ENCODE measurements at regions not wholly inside any gene's neighbourhood (a gene's known extent, or its start where the extent isn't known, plus 50 kb on each side); places are given as distances from the start of the nearest gene placed in this dataset.

DNA sequence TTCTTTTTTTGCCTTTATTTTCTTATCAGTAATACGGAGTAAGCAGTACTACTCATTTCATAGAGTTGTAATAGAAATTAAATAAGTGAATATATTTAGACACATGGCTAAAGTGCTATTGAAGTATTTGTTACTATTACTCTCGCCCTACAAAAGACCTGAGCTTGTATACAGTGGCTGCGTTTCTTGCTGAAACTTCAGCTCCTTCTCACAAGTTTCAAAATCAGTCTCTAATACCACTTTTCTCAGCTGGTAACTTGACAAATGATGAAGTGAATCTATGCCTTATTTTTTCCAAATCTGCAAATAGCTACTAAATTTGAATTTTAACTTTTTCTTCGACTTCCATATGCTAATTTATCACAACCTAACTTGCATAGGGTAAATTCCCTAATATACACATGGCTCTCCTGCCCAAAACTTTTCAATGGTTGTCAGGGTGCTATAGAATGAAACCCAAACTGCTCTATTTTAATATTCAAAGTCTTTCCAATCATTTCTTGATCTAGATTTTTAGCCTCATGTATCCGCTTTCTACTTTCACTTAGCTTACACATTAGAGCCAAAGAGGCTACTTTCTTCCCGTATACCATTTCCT lies 347.8 kb upstream of the GULP1 start:
- no peak for DNase-seq

DNA sequence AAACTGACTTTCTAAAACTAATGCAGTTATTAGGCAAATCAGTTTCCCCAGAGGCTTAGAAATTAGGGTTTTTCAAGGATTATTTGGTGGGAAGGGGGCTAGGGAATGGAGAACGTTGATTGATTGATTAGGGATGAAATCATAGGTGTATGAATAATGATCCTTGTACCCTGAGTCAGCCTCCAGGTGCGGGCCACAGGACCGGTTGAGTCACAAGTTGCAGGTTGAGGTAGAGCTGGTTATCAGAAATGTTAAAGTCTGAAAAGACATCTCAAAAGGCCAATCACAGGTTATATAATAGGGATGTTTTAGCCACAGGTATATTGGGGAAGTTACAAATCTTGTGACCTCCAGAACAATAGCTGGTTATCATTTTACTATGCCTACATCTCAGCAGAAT lies 341.8 kb upstream of the GULP1 start:
- DNase-seq = no peak

DNA sequence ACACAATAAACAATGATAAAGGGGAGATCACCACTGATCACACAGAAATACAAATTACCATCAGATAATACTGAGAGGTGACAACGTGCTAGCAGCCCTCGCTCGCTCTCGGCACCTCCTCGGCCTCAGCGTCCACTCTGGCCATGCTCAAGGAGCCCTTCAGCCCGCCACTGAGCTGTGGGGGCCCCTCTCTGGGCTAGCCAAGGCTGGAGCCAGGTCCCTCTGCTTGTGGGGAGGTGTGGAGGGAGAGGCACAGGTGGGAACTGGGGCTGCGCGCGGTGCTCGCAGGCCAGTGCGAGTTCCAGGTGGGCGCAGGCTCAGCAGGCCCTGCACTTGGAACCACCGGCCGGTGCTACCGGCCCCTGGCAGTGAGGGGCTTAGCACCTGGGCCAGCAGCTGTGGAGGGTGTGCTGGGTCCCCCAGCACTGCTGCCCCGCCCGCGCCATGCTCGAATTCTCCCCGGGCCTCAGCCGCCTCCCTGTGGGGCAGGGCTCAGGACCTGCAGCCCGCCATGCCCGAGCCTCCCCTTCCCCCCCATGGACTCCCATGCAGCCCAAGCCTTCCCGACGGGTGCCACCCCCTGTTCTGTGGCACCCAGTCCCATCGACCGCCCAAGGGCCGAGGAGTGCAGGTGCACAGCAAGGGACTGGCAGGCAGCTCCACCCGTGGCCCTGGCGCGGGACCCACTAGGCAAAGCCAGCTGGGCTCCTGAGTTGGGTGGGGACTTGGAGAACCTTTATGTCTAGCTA lies 340.0 kb upstream of the GULP1 start:
- DNase-seq = no peak

DNA sequence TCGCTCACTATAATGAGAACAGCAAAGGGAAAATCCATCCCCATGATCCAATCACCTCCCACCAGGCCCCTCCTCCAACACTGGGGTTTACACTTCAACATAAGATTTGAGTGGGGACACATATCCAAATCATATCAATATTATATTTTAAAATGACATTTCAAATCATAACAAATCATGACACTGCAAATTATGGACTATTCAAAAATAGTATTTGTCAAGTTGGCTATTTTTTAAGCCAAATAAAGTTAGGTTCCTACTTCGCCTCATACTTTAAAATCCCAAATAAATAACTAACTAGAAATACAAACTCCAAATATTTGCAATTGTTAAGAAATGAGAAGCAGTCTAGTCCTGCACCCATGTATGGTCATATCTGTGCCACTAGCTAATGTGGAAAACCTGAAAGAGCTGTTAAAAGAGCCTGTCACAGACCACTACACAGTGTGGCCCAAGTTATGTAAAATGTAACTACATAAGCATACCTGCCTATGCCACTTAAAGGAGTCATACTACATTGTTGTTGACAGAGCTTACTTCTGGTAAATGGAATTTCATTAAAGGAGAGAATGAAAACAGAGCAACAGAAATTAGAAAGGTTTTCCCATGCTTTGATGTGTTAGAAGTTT lies 334.7 kb upstream of the GULP1 start:
- DNase-seq = no peak

DNA sequence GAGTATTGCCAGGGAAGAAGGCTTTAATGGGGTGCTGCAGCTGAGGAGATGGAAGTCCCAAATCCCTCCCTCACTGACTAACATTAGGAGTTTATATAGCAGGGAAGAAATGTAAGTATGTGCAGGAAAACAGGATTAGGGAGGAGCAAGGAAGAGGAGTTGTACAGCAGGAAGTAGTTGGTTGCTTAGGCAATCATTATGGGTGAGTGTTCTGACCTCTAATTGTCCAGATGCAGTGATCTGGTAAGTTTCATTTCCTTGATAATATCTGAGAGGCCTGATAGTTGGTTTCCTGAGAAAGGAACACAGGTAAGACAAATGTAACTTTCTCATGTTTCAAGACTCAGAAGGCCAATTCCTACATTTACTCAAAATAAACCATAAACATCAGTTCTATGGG lies 331.9 kb upstream of the GULP1 start:
- no peak for DNase-seq

DNA sequence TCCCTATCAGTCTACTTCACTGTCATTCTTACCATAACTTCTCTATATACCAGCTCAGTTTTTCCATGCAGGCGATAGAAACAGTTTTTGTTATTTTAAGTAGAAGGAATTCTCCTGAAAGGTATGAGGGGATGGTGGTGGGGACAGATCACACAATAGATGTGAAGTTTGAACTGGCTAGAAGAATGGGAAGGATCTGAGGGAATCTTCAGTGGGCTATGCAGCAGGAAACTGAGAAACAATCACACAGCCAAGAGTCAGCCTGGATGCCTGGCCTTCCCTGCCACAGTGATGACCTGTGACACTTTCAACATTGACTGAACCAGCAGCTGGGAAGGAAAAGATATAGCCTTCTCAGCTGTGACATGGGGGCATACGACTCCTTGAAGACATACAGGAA lies 329.1 kb upstream of the GULP1 start:
- DNase-seq = no peak

DNA sequence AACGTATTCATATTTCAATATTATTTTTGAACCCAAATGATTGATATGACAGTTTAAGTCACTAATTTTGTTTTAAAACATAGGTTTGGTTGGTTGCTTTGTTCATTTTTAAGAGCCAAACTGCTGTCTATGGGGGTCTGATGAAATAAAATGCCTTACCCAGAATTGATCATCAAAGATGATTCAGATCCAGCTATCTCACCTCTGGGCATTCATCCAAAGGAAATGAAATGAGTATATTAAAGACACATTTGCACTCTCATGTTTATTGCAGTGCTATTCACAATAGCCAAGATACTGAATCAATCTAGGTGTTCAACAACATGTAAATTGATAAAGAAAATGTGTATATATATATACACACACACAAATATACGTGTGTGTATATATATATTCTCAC lies 326.9 kb upstream of the GULP1 start:
- DNase-seq = no peak

DNA sequence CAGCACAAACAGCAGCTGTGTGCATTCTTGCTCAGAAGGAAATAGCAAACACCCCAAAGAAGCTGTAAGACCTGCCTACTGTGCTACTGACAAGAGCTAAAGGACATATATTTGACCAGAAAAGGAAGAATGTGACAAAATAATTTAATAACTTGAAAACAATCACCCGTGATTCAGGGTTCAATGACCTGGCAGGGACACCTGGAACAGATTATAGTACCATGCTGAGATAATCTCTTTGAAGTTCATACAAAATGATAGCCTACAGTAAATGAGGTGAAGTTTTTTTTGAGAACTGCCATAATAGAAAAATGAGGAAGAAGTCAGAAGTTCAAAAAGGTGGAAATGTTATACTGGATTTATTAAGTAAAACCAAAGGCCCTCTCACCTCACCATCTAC lies 324.8 kb upstream of the GULP1 start:
- DNase-seq = no peak

DNA sequence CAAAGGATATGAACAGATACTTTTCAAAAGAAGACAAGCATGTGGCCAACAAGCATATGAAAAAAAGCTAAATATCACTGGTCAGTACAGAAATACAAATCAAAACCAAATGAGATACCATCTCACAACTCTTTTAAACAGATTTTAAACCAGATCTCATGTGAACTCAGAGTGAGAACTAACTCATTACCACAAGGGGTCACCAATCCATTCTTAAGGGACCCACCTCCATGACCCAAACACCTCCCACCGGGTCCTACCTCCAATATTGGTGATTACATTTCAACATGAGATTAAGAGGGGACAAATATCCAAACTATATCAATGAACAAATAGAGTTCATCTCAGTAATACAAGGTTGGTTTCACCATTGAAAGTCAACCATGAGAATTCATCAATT lies 319.8 kb upstream of the GULP1 start:
- no peak for DNase-seq

DNA sequence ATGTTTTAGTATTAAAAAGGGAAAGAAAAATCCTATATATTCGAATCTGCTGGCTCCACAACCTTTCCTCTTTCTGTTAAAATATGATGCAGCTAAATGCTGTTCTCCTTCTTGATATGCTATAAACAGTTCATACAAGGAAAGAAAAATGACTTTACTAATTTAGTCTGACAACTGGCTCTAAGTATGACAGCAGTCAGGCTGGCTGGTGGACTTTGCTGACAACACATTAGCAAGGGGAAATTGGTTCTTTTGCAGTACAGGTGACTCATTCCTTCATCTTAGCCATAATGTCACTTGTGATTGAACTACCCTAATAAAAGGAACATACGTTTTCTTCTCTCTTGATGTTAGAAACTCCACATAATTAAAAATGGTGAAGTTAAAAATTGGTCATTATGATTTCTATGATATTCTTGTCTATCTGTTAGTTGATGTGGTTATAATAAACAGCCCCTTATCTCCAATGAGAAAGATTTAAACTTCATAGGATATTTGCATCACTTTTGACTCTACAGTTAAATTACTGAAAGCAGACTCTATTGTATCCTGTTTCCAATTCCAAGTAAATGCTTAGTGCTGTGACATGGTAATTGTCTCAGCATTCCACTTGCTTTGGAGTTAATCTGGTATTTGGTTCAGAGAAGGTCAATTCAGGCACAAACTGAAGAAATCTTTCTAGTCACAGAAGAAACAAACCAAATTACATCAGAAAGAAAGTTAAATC lies 315.3 kb upstream of the GULP1 start:
- DNase-seq = no peak

DNA sequence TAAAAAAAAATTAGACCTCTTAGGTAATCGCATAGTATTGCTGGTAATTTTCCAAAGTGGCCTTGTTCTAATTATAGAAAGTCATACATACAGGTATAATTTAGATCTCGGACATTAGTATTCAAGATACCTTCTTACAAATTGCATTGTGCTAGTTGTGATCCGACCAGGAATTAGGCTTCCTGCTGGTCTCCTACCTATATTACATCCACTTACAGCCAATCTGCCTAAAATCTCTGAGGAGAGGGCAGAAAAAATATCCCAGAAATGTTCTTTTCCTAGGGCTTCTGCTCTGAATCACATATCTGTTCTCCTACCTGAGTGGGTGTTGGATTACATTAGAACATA lies 314.7 kb upstream of the GULP1 start:
- DNase-seq = no peak

DNA sequence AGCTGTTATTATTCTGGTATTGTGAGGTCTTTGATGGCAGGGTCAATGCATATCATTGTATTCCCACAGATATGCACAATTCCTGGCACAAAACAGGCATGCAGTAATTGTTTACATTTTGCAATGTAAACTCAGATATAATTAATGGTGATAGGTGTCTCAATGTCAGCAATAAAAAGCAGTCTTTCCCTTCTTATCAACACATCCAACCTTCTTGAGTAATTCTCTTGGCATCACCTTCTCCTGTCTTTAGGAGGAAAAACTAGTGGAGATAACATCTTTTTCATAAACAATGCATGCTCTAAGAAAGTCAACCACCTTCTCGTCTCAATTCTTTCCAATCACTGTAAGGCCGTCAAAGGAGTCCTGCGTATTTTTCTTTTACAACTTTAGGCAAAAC lies 313.3 kb upstream of the GULP1 start:
- DNase-seq = no peak

DNA sequence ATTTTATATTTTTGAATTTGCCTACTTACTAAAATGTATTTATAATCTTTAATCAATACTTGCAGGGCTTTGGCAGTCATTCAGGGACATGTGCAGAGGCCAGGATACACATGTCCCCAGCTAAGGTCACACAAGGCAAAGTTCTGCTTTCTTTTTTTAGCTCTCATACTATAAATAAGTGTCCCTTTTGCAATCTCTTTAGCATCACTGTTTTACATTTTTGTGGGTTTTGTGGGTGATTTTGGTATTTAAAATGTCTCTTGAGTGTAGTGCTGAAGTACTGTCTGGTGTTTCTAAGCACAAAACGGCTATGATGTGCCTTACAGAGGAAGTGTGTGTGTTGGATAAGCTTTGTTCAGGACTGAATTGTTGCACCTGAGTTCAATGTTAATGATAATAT lies 309.0 kb upstream of the GULP1 start:
- DNase-seq = no peak

DNA sequence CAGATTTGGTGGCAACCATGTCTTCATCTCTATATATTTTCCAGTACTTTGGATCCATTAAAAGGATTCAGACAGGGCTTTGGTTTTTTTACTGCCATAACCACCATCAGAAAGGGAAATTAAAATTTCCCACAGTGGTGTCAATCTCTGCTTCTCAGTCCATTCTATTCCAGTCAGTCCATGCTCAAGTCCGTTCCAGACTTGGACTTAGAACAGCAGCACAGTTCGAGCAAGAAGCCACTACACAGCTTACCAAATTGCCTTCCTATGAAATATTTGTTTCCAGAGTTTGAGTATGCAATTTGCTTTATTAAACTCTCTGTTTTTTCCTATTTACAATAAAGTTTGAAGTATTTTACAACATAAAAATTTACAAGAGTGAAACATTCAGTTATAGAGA lies 306.5 kb upstream of the GULP1 start:
- DNase-seq = no peak

DNA sequence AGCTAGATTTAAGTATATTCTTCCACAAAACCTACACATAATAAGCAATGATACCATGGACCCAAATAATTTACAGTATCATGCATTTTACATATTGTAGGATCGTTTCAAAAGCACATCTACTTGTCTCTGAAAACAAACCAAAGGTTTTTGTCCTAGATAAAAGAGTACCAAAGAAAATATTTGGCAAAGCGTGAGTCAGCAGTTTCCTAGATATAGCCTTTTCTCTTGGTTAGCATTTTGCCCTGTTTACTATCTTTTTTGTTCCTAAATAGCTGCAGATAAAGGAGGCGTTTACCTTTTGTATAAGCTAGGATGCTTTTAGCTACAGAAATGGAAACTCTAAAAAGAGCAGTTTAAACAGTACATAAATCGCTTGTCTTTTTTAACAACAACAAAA lies 305.8 kb upstream of the GULP1 start:
- no peak for DNase-seq

DNA sequence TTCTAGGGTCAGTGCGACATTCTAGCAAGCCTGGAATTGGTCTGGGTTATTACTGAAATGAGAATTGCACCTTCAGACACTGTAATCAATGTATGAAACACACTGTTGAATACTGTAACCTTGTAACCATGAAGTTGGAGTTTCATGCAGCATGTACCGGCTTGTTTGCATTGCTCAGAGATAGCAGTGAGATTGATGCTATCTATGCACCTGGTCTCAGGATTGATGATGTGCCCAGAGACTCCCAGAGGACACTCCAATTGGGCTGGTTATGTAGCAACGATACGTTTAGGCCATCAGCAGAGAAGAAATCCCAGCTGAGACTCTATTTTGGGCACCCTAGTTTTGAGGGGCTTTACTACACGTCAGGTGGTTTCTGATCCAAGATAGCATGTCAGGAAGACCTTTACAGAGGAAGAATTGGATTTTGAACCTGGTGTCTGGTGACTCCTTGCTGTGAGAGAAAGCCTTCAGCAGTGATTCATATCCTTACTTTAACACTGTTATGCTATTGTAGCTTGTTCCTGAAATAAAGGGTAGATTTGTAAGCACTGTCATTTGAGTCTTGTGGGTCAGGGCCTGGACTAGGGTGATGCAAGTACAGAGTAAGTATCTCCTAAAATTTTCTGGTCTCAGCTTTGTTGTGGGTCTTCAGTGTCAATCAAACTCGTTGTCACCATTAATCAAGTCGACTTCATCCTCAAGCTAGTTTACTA lies 305.1 kb upstream of the GULP1 start:
- DNase-seq = no peak

DNA sequence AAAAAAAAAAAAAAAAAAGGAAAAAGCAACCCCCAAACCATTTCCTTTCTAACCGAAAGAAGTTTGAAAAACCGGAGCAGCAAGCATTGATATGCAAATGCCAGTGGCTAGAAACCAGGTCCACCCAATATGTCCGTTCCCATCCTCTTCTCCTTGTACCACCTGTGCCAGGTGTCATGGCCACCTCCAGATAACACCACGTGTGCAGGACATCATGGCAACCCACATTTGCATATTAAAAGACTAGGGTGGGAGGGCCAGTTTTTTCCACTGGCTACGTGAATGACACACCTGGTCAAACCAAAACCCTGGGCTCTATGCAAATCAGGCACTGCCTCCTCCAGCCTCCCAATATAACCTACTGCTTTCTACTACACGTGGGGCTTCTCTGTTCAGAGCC lies 303.3 kb upstream of the GULP1 start:
- DNase-seq = no peak

DNA sequence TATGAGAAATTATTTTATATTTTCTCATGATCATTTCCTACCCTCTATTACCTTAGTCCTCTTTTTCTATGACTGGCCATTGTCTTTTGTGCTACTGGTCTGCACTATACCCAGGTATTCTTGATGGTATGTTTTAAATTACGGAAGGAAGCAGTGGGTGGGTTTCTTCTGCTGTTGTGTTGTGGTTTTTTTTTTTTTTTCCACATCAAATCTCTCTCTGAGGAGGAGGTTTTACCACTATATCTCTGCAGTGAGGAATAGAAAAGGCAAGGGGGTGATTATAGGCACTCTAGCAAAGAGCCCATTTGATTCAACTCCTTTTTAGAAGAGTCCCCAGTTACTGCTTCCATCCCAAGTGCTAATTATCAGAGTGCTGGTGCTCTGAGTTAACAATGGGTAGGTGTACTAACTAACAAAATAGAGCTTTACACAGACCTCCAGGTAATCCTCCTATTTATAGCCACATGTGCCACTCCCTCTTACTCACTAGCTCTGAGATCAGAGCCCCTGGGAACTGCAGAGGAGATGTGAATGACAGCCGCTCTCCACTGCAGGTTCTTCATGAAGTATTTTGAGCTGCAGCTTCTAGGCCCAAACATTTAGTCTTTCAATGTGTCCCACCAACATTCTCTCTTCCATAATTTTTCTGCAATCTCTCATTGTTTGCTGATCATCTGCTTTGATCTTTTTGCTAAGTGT lies 301.6 kb upstream of the GULP1 start:
- no peak for DNase-seq

DNA sequence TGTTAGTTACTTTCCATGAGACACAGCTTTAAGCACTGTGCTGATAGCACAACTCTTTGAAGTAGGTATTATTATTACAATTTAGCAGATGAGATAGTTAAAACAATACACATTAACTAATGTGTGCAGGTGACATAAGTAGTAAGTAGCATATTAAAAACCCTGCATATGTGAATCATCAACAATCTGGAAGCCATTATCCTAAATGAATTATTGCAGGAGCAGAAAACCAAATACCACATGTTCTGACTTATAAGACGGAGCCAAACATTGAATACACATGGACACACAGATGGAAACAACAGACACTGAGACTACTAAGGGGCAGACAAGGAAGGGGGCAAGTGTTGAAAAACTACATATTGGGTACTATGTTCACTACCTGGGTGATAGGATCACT lies 300.3 kb upstream of the GULP1 start:
- no peak for DNase-seq

DNA sequence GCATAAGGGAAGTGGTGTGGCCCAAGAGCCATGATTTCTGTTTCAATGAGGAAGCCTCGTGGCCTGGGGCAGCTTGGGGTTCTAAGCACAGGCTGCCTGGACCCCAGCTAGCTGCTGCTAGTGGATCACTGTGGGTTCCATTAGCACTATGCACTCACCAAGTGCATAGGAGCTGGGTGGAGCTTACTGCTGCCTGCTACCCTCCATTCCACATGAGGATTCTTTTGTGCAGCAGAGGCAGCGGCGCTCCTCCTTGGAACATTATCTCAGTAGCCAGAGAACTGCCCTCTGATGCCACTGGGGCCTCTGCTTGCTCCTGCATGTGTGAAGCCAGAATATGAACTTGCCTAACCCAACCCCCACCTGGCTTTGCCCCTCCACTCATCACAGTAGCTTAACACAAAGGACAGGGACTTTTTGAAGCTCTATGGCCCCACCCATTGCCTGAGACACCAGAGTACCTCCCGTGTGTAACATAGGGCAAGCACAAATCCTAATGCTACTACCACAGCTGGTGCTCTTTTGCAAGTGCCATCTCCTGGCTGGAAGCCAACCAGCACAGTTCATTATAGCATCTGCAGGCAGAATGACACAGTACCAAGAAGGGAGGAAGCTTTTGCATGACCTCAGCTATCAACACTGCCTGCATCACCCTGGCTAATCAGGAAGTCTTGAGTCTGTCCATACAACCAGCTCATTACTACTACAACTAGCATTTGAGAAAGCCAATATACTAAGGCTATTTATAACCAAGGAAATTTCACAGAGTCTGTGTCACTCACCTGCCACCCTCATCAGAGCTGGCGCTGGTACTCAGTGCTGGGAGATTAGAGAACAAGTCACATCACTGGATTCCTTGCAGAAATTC lies 297.0 kb upstream of the GULP1 start:
- DNase-seq = no peak

DNA sequence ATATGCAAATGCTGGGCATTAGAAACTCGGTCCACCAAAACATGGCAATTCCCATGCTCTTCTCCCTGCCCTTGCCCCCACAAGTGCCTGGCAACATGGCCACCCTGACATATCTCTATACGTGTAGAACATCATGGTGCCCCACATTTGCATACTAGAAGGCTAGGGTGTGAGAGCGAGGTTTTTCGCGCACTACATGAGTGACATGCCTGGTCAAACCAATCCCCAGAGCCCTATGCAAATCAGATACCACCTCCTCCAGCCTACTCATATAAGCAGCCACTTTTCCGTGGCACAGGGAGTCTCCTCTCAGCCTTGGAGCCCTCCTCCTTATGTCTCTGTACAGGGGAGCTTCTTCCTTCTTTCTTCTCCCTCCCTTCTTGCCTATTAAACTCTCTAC lies 296.1 kb upstream of the GULP1 start:
- DNase-seq = no peak

DNA sequence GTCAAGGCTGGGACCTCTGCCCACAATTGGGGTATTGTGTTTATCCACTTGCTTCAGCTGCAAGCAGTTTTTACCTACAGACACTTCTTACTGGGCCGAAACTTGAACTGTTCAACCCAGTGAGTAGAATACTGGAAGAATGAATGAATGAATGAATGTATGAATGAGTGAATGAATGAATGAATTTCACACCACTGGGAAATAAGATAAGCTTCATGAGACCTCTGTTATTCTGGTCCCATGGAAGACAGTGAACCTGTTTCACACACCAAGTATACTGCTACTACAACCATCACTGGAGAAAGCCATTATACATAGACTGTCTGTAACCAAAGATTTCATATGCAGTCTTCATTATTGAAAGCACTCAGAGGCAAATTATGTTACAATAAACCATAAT lies 295.0 kb upstream of the GULP1 start:
- no peak for DNase-seq

All from activated CD4-positive, alpha-beta T cell treated with anti-CD3 and anti-CD28 coated beads, Interleukin-2, amount 50 U/mL, for 16 hours (primary cell).